Small intestine (tissue), 7 donors: ENCODE measurements at regions not wholly inside any gene's neighbourhood (a gene's known extent, or its start where the extent isn't known, plus 50 kb on each side); places are given as distances from the start of the nearest gene placed in this dataset.

Source experiments
- DNase-seq, 2 donors: peaks; one replicate each; pipeline versions ENCODE4 v3.0.0 to v3.0.0-alpha.2; 2013
- FAIRE-seq: peaks from 2 replicates; lab custom pipeline; 2012; peaks lifted over from hg19 to GRCh38; lab: Jason Lieb, UNC
- H3K27ac ChIP-seq, 3 donors: one replicate each; pipeline ENCODE4 v1.5.1; 2013; ENCODE audit warnings: low read length in 2 of 3, mild to moderate bottlenecking in 2 of 3, control low read depth in 1 of 3, inconsistent platforms in 1 of 3, low read depth in 1 of 3, moderate library complexity in 1 of 3
- H3K27me3 ChIP-seq, 3 donors: one replicate each; pipeline ENCODE4 v1.6.1; 2013; ENCODE audit warnings: low read length in 3 of 3, inconsistent platforms in 1 of 3; ENCODE audit not compliant: control insufficient read depth in 3 of 3, insufficient read depth in 3 of 3
- H3K36me3 ChIP-seq, 3 donors: one replicate each; pipeline ENCODE4 v1.6.1; 2013; ENCODE audit warnings: low read length in 3 of 3, inconsistent platforms in 1 of 3, low read depth in 1 of 3, mild to moderate bottlenecking in 1 of 3, moderate library complexity in 1 of 3; ENCODE audit not compliant: control insufficient read depth in 3 of 3, insufficient read depth in 2 of 3
- H3K4me1 ChIP-seq, 3 donors: one replicate each; pipeline ENCODE4 v1.6.1; 2013; ENCODE audit warnings: low read length in 2 of 3, inconsistent platforms in 1 of 3, low read depth in 1 of 3, mild to moderate bottlenecking in 1 of 3, moderate library complexity in 1 of 3; ENCODE audit not compliant: control insufficient read depth in 3 of 3, insufficient read depth in 2 of 3
- H3K4me3 ChIP-seq, 3 donors: one replicate each; pipeline ENCODE4 v1.5.1; 2013; ENCODE audit warnings: low read length in 3 of 3, control low read depth in 1 of 3, inconsistent platforms in 1 of 3, low read depth in 1 of 3, mild to moderate bottlenecking in 1 of 3, moderate library complexity in 1 of 3
- H3K9me3 ChIP-seq, 2 donors: one replicate each; pipeline ENCODE4 v1.6.1; 2013; ENCODE audit warnings: low read depth in 1 of 2, low read length in 1 of 2; ENCODE audit not compliant: control insufficient read depth in 2 of 2, insufficient read depth in 1 of 2
- WGBS, 3 donors: extraction: QIAGEN DNeasy Blood & Tissue Kit; methylation state at CpG; one replicate each; pipeline ENCODE4 v1.1.7; 2013; 5-methylcytosine and 5-hydroxymethylcytosine counted together
- donor health status: healthy with polysubstance abuse.
- donor health status: control.
- donor health status: control.
- donor health status: Bipolar disorder and iron deficiency.
- donor health status: healthy.

GRCh38 chr12:67937822-67938221, 51.4 kb upstream of the IFNG-AS1 start:
- FAIRE-seq = no peak
- WGBS, 3 donors = 28 to 71% (median 67%) methylated on average over 1 of the region's 1 CpG

More at GRCh38 chr12:67937822-67938221, 51.4 kb upstream of the IFNG-AS1 start:
- H3K9me3 ChIP-seq = no peaks in the 10 kb centered on the region
- H3K27me3 ChIP-seq = no peaks in the 10 kb centered on the region
- DNase-seq = no peak
- H3K36me3 ChIP-seq = no peaks in the 10 kb centered on the region
- H3K4me3 ChIP-seq = no peak overlapping the region
- H3K4me1 ChIP-seq = peaks cover 0 to 6% (median 0%) of the 10 kb centered on the region in 3 donors
- H3K27ac ChIP-seq = no peak overlapping the region
